Activated CD4-positive, CD25-positive, alpha-beta regulatory T cell treated with anti-CD3 and anti-CD28 coated beads, Interleukin-2, amount 50 U/mL, for 16 hours (primary cell): ENCODE measurements at regions not wholly inside any gene's neighbourhood (a gene's known extent, or its start where the extent isn't known, plus 50 kb on each side); places are given as distances from the start of the nearest gene placed in this dataset.
"Not testable (repeated sequence)": the region's sequence is repeated elsewhere in the genome, so short reads cannot be mapped to it uniquely, and the experiment has no call there.

Experiments
- DNase-seq: peaks from one replicate; pipeline ENCODE4 v3.0.0-alpha.2; 2020; ENCODE audit warnings: low read depth, low spot score

GRCh38 chr13:74576420-74576819 is 442.2 kb upstream of the KLF12 start:
- DNase-seq, result no peak

GRCh38 chr13:74575729-74576125 is 441.5 kb upstream of the KLF12 start:
- DNase-seq, result peak; percentile 2

- DNase-seq, result no peak
These were observed 440.9 kb upstream of the KLF12 start for GRCh38 chr13:74574964-74575728.

GRCh38 chr13:74573654-74574053 is 439.4 kb upstream of the KLF12 start:
- DNase-seq, result no peak

- no peak for DNase-seq
These were observed 437.6 kb upstream of the KLF12 start for GRCh38 chr13:74571811-74572210.

- no peak for DNase-seq
These were observed 436.6 kb upstream of the KLF12 start for GRCh38 chr13:74570834-74571233.

- DNase-seq, result no peak
These were observed 435.8 kb upstream of the KLF12 start for GRCh38 chr13:74570046-74570445.

GRCh38 chr13:74569251-74569650 is 435.0 kb upstream of the KLF12 start:
- DNase-seq, result no peak

- DNase-seq, result no peak
These were observed 433.3 kb upstream of the KLF12 start for GRCh38 chr13:74567485-74567884.

- no peak for DNase-seq
These were observed 428.2 kb upstream of the KLF12 start for GRCh38 chr13:74562381-74562780.

GRCh38 chr13:74561155-74561554 is 427.0 kb upstream of the KLF12 start:
- no peak for DNase-seq

- no peak for DNase-seq
These were observed 426.1 kb upstream of the KLF12 start for GRCh38 chr13:74560325-74560724.

- no peak for DNase-seq
These were observed 423.7 kb upstream of the KLF12 start for GRCh38 chr13:74557870-74558269.

- no peak for DNase-seq
These were observed 421.6 kb upstream of the KLF12 start for GRCh38 chr13:74555651-74556420.

GRCh38 chr13:74555276-74555625 is 421.0 kb upstream of the KLF12 start:
- DNase-seq, result no peak

GRCh38 chr13:74554569-74555275 is 420.5 kb upstream of the KLF12 start:
- DNase-seq, result no peak

- no peak for DNase-seq
These were observed 415.8 kb upstream of the KLF12 start for GRCh38 chr13:74550039-74550438.

- not testable (repeated sequence) for DNase-seq
These were observed 402.4 kb upstream of the KLF12 start for GRCh38 chr13:74536649-74537048.

GRCh38 chr13:74533226-74533625 is 399.0 kb upstream of the KLF12 start:
- no peak for DNase-seq

- no peak for DNase-seq
These were observed 395.8 kb upstream of the KLF12 start for GRCh38 chr13:74530011-74530410.

- no peak for DNase-seq
These were observed 394.7 kb upstream of the KLF12 start for GRCh38 chr13:74528734-74529513.

- no peak for DNase-seq
These were observed 388.9 kb upstream of the KLF12 start for GRCh38 chr13:74523057-74523456.
